GM23248 (cell line): ENCODE measurements at regions not wholly inside any gene's neighbourhood (a gene's known extent, or its start where the extent isn't known, plus 50 kb on each side); places are given as distances from the start of the nearest gene placed in this dataset.
A peak's percentile ranks its signal among the peaks of the same experiment; 100 is the strongest.

ENCODE experiments used
- DNase-seq: peaks from one replicate; pipeline ENCODE4 v3.0.0-alpha.2; 2015
- H2AFZ ChIP-seq: fragments of 200-600 bp; sonication (generic); 2 replicates; pipeline ENCODE4 v1.6.1; 2016; ENCODE audit warnings: antibody characterized with exemption
- H3F3A ChIP-seq: fragments of 200-600 bp; sonication (generic); 2 replicates; pipeline ENCODE4 v1.6.1; 2016; ENCODE audit warnings: mild to moderate bottlenecking, antibody characterized with exemption, mixed run types; ENCODE audit not compliant: insufficient read depth
- H3K27ac ChIP-seq: fragments of 200-600 bp; sonication (generic); 2 replicates; pipeline ENCODE4 v1.5.1; 2016; ENCODE audit warnings: mild to moderate bottlenecking
- H3K27me3 ChIP-seq: fragments of 200-600 bp; sonication (generic); replicated peaks from 2 replicates; pipeline ENCODE4 v1.6.1; 2016; ENCODE audit warnings: mild to moderate bottlenecking; ENCODE audit not compliant: insufficient read depth
- H3K36me3 ChIP-seq: fragments of 200-600 bp; sonication (generic); 2 replicates; pipeline ENCODE4 v1.6.1; 2016; ENCODE audit warnings: low read depth, mild to moderate bottlenecking
- H3K4me1 ChIP-seq: fragments of 200-600 bp; sonication (generic); 2 replicates; pipeline ENCODE4 v1.6.1; 2016; ENCODE audit warnings: mild to moderate bottlenecking; ENCODE audit not compliant: insufficient read depth
- H3K4me2 ChIP-seq: fragments of 200-600 bp; sonication (generic); one replicate; pipeline ENCODE4 v1.6.1; 2016; ENCODE audit warnings: mild to moderate bottlenecking; ENCODE audit not compliant: unreplicated experiment
- H3K4me3 ChIP-seq: fragments of 200-600 bp; sonication (generic); 2 replicates; pipeline ENCODE4 v1.5.1; 2016; ENCODE audit warnings: mild to moderate bottlenecking
- H3K79me2 ChIP-seq: fragments of 200-600 bp; sonication (generic); 2 replicates; pipeline ENCODE4 v1.6.1; 2016; ENCODE audit warnings: mild to moderate bottlenecking; ENCODE audit not compliant: insufficient read depth
- H3K9ac ChIP-seq: fragments of 200-600 bp; sonication (generic); 2 replicates; pipeline ENCODE4 v1.6.1; 2016; ENCODE audit warnings: mild to moderate bottlenecking
- H3K9me2 ChIP-seq: fragments of 200-600 bp; sonication (generic); 2 replicates; pipeline ENCODE4 v1.6.1; 2016; ENCODE audit warnings: mixed run types, mild to moderate bottlenecking, moderate library complexity; ENCODE audit not compliant: insufficient read depth
- H3K9me3 ChIP-seq: fragments of 200-600 bp; sonication (generic); one replicate; pipeline ENCODE4 v1.6.1; 2017; ENCODE audit warnings: low read depth
- H4K20me1 ChIP-seq: fragments of 200-600 bp; sonication (generic); 2 replicates; pipeline ENCODE4 v1.6.0; 2016; ENCODE audit not compliant: insufficient read depth
- EZH2 ChIP-seq: fragments of 200-600 bp; sonication (generic); IDR thresholded peaks from 2 replicates; pipeline ENCODE4 v1.6.1; 2018; ENCODE audit warnings: antibody characterized with exemption, mild to moderate bottlenecking; ENCODE audit not compliant: insufficient read depth, poor library complexity, severe bottlenecking
- EZH2phosphoT487 ChIP-seq: fragments of 200-600 bp; sonication (generic); IDR thresholded peaks from 2 replicates; pipeline ENCODE4 v1.6.1; 2018; ENCODE audit warnings: antibody characterized with exemption, moderate library complexity, mild to moderate bottlenecking, low read depth; ENCODE audit not compliant: insufficient read depth
- WGBS, 2 experiments: methylation state at CpG; one replicate each; pipeline ENCODE4 v1.1.6; 2015 to 2017; ENCODE audit warnings: low lambda C conversion rate in 2 of 2, low coverage in 1 of 2; ENCODE audit errors: missing lambda C conversion rate in 2 of 2; 5-methylcytosine and 5-hydroxymethylcytosine counted together
- in situ Hi-C: fragments of 300-500 bp; cut with MboI; formaldehyde crosslinking; loops from 2 replicates; pipeline ENCODE4 v1.15.0; 2020

GRCh38 chr1:147837129-147837963 is 65.2 kb upstream of the GJA8 start:
- Histone ChIP-seq H3K9me2 (no peaks in the 10 kb centered on the region), H3K27me3 (no peaks in the 10 kb centered on the region), H3K4me3 (no peak overlapping the region), H3K9ac (no peak overlapping the region), H3K4me1 (no peaks in the 10 kb centered on the region), H2AFZ (no peak overlapping the region), H3K36me3 (no peaks in the 10 kb centered on the region), H3F3A (no peaks in the 10 kb centered on the region), H4K20me1 (no peaks in the 10 kb centered on the region), H3K79me2 (no peaks in the 10 kb centered on the region), H3K4me2 (no peak overlapping the region), H3K9me3 (no peaks in the 10 kb centered on the region), H3K27ac (no peak overlapping the region)
- TF ChIP-seq EZH2 (no peak), EZH2phosphoT487 (no peak)
- DNase-seq, result peak; percentile 35
- WGBS, 2 experiments, result 19 to 23% methylated on average over 11 of the region's 11 CpGs
- in situ Hi-C loops, result no loop called here

- Histone ChIP-seq H3K9me3 (no peaks in the 10 kb centered on the region), H3K4me1 (no peaks in the 10 kb centered on the region), H3K36me3 (no peaks in the 10 kb centered on the region), H3K4me2 (no peak overlapping the region), H3K4me3 (no peak overlapping the region), H3K79me2 (no peaks in the 10 kb centered on the region), H3K9me2 (no peaks in the 10 kb centered on the region), H4K20me1 (no peaks in the 10 kb centered on the region), H3F3A (no peaks in the 10 kb centered on the region), H2AFZ (no peak overlapping the region), H3K27me3 (no peaks in the 10 kb centered on the region), H3K9ac (no peak overlapping the region), H3K27ac (no peak overlapping the region)
- in situ Hi-C loops, result no loop called here
- no peak for TF ChIP-seq EZH2phosphoT487
- no peak for TF ChIP-seq EZH2
- DNase-seq, result no peak
- WGBS, 2 experiments, result 26 to 34% methylated on average over 2 of the region's 2 CpGs
These were observed 64.7 kb upstream of the GJA8 start for GRCh38 chr1:147837964-147838292.

DNA sequence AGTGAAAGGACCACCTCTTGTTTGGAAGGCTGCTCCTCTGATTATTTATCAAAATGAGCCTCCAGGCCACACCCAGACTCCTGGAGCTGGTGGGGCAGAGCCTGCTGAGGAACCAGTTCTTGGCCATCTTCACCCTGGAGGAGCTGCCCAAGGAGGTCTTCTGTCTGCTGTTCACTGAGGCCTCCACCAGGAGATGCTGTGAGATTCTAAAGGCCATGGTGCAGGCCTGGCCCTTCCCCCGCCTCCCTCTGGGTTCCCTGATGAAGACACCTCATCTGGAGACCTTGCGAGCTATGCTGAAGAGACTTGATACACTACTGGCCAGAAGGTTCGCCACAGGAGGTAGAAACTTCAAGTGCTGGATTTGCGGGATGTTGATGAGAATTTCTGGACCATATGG is 61.7 kb upstream of the GJA8 start:
- in situ Hi-C loops, result no loop called here
- no peaks in the 10 kb centered on the region for H3K4me1 ChIP-seq
- H4K20me1 ChIP-seq, result no peaks in the 10 kb centered on the region
- no peak overlapping the region for H3K4me2 ChIP-seq
- H3K27ac ChIP-seq, result no peak overlapping the region
- H3K36me3 ChIP-seq, result no peaks in the 10 kb centered on the region
- no peaks in the 10 kb centered on the region for H3K9me3 ChIP-seq
- H3K9me2 ChIP-seq, result no peaks in the 10 kb centered on the region
- peak; percentile 43 for DNase-seq
- H3K9ac ChIP-seq, result no peak overlapping the region
- TF ChIP-seq EZH2, result no peak
- TF ChIP-seq EZH2phosphoT487, result no peak
- H3K79me2 ChIP-seq, result no peaks in the 10 kb centered on the region
- no peaks in the 10 kb centered on the region for H3K27me3 ChIP-seq
- no peak overlapping the region for H2AFZ ChIP-seq
- H3K4me3 ChIP-seq, result no peak overlapping the region
- H3F3A ChIP-seq, result no peaks in the 10 kb centered on the region
- WGBS, 2 experiments, result 67 to 74% methylated on average over 4 of the region's 4 CpGs

- Histone ChIP-seq H3K4me3 (no peak overlapping the region), H3K9me2 (no peaks in the 10 kb centered on the region), H3K4me2 (no peak overlapping the region), H3K79me2 (no peaks in the 10 kb centered on the region), H2AFZ (no peak overlapping the region), H3K27me3 (no peaks in the 10 kb centered on the region), H3K9ac (no peak overlapping the region), H3F3A (no peaks in the 10 kb centered on the region), H4K20me1 (no peaks in the 10 kb centered on the region), H3K4me1 (no peaks in the 10 kb centered on the region), H3K9me3 (no peaks in the 10 kb centered on the region), H3K27ac (no peak overlapping the region), H3K36me3 (no peaks in the 10 kb centered on the region)
- in situ Hi-C loops, result no loop called here
- no peak for TF ChIP-seq EZH2phosphoT487
- TF ChIP-seq EZH2, result no peak
- no peak for DNase-seq
- WGBS, 2 experiments, result 68 to 71% methylated on average over 8 of the region's 8 CpGs
These were observed 60.0 kb upstream of the GJA8 start for GRCh38 chr1:147842578-147842977.
